ENCODE measurements at regions not wholly inside any gene's neighbourhood (a gene's known extent, or its start where the extent isn't known, plus 50 kb on each side); places are given as distances from the start of the nearest gene placed in this dataset.

GRCh38 chr5:56543441-56544388 lies 271.6 kb upstream of the MAP3K1 start:
- DNase-seq (ENCODE audit: missing footprints) (no peak), ATAC-seq (no peak)
- intact Hi-C loops (cut with DNase I): no loop called here

- no peak for ATAC-seq
- intact Hi-C loops (cut with DNase I): no loop called here
Observed at GRCh38 chr5:56540266-56540665, 275.1 kb upstream of the MAP3K1 start.

GRCh38 chr5:56538580-56538979 lies 276.8 kb upstream of the MAP3K1 start:
- no peak for ATAC-seq
- no peak for DNase-seq (ENCODE audit: missing footprints)
- intact Hi-C loops (cut with DNase I): no loop called here

More at GRCh38 chr5:56540266-56540665, 275.1 kb upstream of the MAP3K1 start:
- DNase-seq (ENCODE audit: missing footprints): no peak

GRCh38 chr5:56535347-56535746 lies 280.0 kb upstream of the MAP3K1 start:
- DNase-seq (ENCODE audit: missing footprints) (no peak), ATAC-seq (no peak)
- intact Hi-C loops (cut with DNase I): no loop called here

GRCh38 chr5:56534102-56534829 lies 281.1 kb upstream of the MAP3K1 start:
- intact Hi-C loops (cut with DNase I): no loop called here
- ATAC-seq (no peak), DNase-seq (ENCODE audit: missing footprints) (no peak)

- intact Hi-C loops (cut with DNase I): loop anchor here (2.0 kb wide), 1 partner anchor 38 kb away; no protein-coding TSS in a partner anchor
- ATAC-seq (no peak), DNase-seq (ENCODE audit: missing footprints) (no peak)
Observed at GRCh38 chr5:56532466-56532865, 282.9 kb upstream of the MAP3K1 start.

- intact Hi-C loops (cut with DNase I): no loop called here
- DNase-seq (ENCODE audit: missing footprints): no peak
- ATAC-seq: no peak
Observed at GRCh38 chr5:56530626-56531138, 284.7 kb upstream of the MAP3K1 start.

GRCh38 chr5:56529666-56530430 lies 285.5 kb upstream of the MAP3K1 start:
- ATAC-seq (no peak), DNase-seq (ENCODE audit: missing footprints) (no peak)
- intact Hi-C loops (cut with DNase I): no loop called here

- intact Hi-C loops (cut with DNase I): no loop called here
- no peak for DNase-seq (ENCODE audit: missing footprints)
- no peak for ATAC-seq
Observed at GRCh38 chr5:56527174-56527573, 288.2 kb upstream of the MAP3K1 start.

- no peak for DNase-seq (ENCODE audit: missing footprints)
- no peak for ATAC-seq
- intact Hi-C loops (cut with DNase I): no loop called here
Observed at GRCh38 chr5:56525113-56525512, 290.2 kb upstream of the MAP3K1 start.

GRCh38 chr5:56523790-56524575 lies 290.9 kb upstream of the ANKRD55 start:
- DNase-seq (ENCODE audit: missing footprints) (no peak), ATAC-seq (no peak)
- intact Hi-C loops (cut with DNase I): no loop called here

- DNase-seq (ENCODE audit: missing footprints) (no peak), ATAC-seq (peak; percentile 87)
- intact Hi-C loops (cut with DNase I): no loop called here
Observed at GRCh38 chr5:56522960-56523359, 289.8 kb upstream of the ANKRD55 start.

GRCh38 chr5:56522169-56522568 lies 289.0 kb upstream of the ANKRD55 start:
- ATAC-seq (no peak), DNase-seq (ENCODE audit: missing footprints) (no peak)
- intact Hi-C loops (cut with DNase I): no loop called here

- intact Hi-C loops (cut with DNase I): no loop called here
- ATAC-seq: no peak
- no peak for DNase-seq (ENCODE audit: missing footprints)
Observed at GRCh38 chr5:56520986-56521730, 288.0 kb upstream of the ANKRD55 start.

- ATAC-seq: no peak
- no peak for DNase-seq (ENCODE audit: missing footprints)
- intact Hi-C loops (cut with DNase I): no loop called here
Observed at GRCh38 chr5:56518820-56519219, 285.7 kb upstream of the ANKRD55 start.

- DNase-seq (ENCODE audit: missing footprints) (no peak), ATAC-seq (peak; percentile 18)
- intact Hi-C loops (cut with DNase I): no loop called here
Observed at GRCh38 chr5:56517011-56517416, 283.9 kb upstream of the ANKRD55 start.

- DNase-seq (ENCODE audit: missing footprints) (no peak), ATAC-seq (no peak)
- intact Hi-C loops (cut with DNase I): no loop called here
Observed at GRCh38 chr5:56516441-56516840, 283.3 kb upstream of the ANKRD55 start.

- DNase-seq (ENCODE audit: missing footprints) (no peak), ATAC-seq (no peak)
- intact Hi-C loops (cut with DNase I): no loop called here
Observed at GRCh38 chr5:56516035-56516434, 282.9 kb upstream of the ANKRD55 start.
